ENCODE measurements at regions not wholly inside any gene's neighbourhood (a gene's known extent, or its start where the extent isn't known, plus 50 kb on each side); places are given as distances from the start of the nearest gene placed in this dataset.

GRCh38 chrX:20500949-20501348 is 234.2 kb upstream of the RPS6KA3 start:
- in situ Hi-C loops (cut with HindIII; ENCODE audit: low sequenced_read_pairs), result no loop called here
- TF ChIP-seq CTCF (IDR thresholded peaks at IDR 0.05; ENCODE audit: low read depth, low read length), result no peak
- no peak overlapping the region for H3K4me3 ChIP-seq (ENCODE audit: low read depth, low read length)
- no peak for DNase-seq (ENCODE audit: low read depth, low spot score)

- in situ Hi-C loops (cut with HindIII; ENCODE audit: low sequenced_read_pairs), result no loop called here
- TF ChIP-seq CTCF (IDR thresholded peaks at IDR 0.05; ENCODE audit: low read depth, low read length), result no peak
- H3K4me3 ChIP-seq (ENCODE audit: low read depth, low read length), result no peak overlapping the region
- DNase-seq (ENCODE audit: low read depth, low spot score), result no peak
Measured at GRCh38 chrX:20500171-20500865, 233.6 kb upstream of the RPS6KA3 start.

- H3K4me3 ChIP-seq (ENCODE audit: low read depth, low read length), result no peak overlapping the region
- in situ Hi-C loops (cut with HindIII; ENCODE audit: low sequenced_read_pairs), result no loop called here
- TF ChIP-seq CTCF (IDR thresholded peaks at IDR 0.05; ENCODE audit: low read depth, low read length), result no peak
- no peak for DNase-seq (ENCODE audit: low read depth, low spot score)
Measured at GRCh38 chrX:20499763-20500162, 233.1 kb upstream of the RPS6KA3 start.

GRCh38 chrX:20498851-20499635 is 232.3 kb upstream of the RPS6KA3 start:
- in situ Hi-C loops (cut with HindIII; ENCODE audit: low sequenced_read_pairs), result no loop called here
- TF ChIP-seq CTCF (IDR thresholded peaks at IDR 0.05; ENCODE audit: low read depth, low read length), result no peak
- no peak for DNase-seq (ENCODE audit: low read depth, low spot score)
- H3K4me3 ChIP-seq (ENCODE audit: low read depth, low read length), result no peak overlapping the region

GRCh38 chrX:20495575-20495974 is 228.9 kb upstream of the RPS6KA3 start:
- TF ChIP-seq CTCF (IDR thresholded peaks at IDR 0.05; ENCODE audit: low read depth, low read length), result no peak
- H3K4me3 ChIP-seq (ENCODE audit: low read depth, low read length), result no peak overlapping the region
- no peak for DNase-seq (ENCODE audit: low read depth, low spot score)
- in situ Hi-C loops (cut with HindIII; ENCODE audit: low sequenced_read_pairs), result no loop called here

GRCh38 chrX:20488473-20488872 is 221.8 kb upstream of the RPS6KA3 start:
- DNase-seq (ENCODE audit: low read depth, low spot score), result no peak
- H3K4me3 ChIP-seq (ENCODE audit: low read depth, low read length), result no peak overlapping the region
- no peak for TF ChIP-seq CTCF (IDR thresholded peaks at IDR 0.05; ENCODE audit: low read depth, low read length)
- in situ Hi-C loops (cut with HindIII; ENCODE audit: low sequenced_read_pairs), result no loop called here
